NCI-H2171 (cell line): ENCODE measurements at regions not wholly inside any gene's neighbourhood (a gene's known extent, or its start where the extent isn't known, plus 50 kb on each side); places are given as distances from the start of the nearest gene placed in this dataset.
"Not testable (repeated sequence)": the region's sequence is repeated elsewhere in the genome, so short reads cannot be mapped to it uniquely, and the experiment has no call there.

Experiments
- DNase-seq: peaks from one replicate; lab custom pipeline; 2025; lab: John Stamatoyannopoulos, UW

DNA sequence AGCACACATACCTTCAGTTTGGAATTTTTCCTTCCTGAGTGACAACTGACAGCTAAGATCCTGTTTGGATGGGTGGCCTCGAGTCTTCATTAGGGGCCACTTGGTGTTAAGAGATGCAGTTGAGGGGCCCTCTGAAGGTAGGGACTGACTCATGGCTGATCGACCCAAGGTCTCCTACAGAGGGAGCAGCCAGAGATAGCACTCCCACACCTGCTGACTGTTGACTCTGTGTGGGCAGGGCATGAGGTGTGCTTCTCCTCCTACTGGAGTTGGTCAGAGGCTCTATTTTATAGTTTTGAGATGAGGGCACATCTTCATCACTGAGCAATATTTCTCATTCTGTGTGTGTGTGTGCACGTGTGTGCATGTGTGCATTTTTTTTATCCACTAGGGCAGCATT lies 378.8 kb upstream of the PODXL start:
- no peak for DNase-seq

DNA sequence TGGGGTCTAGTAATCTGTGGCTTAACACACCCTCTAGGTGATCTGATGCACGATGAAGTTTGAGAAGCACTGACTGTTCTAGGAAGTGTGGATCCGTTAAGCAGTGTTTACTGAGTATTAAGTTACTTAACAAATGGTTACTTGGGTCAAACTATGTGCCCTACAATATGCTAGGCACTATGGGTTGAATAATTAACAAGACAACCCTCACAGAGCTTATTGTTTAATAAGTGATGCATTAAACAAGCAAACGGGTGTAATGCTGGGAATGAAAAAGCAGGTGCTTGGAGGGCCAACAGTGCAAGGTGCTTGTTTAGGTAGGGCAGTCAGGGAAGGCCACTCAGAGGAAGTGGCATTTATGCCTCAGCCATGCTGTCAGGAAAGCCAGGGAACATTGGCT lies 378.0 kb upstream of the PODXL start:
- no peak for DNase-seq

DNA sequence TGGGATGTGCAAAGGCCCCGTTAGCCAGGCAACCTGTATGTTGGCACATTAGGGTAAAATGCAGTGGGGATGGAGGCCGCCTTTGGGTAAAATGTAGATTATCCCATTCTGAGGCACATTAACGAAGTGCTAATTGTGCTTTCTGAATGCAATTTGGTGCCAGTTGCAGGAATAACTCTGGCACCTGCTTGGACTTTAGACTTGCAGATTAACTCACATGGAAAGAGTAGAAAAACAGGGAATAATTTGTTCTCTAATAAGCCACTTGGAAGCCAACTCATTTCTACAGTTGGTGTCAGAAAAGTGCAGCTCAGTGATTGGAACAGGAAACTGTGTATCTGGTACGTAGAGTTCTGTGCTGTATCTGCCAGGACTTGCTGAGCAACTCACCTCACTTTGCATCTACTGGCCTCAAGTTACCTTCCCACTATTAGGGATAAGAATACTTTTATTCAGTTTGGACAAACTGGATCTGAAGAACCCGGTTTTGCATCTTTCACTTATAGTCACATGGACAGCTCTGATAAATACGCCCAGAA lies 377.4 kb upstream of the PODXL start:
- DNase-seq = no peak

DNA sequence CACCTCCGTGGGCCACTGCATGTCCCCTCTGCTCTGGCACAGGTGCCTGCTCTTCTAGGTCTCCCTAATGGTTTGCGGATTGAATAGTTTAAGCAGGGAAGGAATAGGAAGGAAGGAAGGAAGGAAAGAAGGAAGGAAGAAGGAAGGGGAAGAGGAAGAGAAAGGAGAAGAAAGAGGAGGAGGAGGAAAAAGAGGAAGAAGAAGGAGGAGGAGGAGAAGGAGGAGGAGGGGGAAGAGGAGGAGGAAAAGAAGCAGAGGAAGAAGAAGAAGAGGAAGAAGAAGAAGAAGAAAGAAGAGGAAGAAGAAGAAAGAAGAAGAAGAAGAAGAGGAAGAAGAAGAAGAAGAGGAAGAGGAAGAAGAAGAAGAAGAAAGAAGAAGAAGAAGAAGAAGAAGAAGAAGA lies 376.8 kb upstream of the PODXL start:
- not testable (repeated sequence) for DNase-seq

DNA sequence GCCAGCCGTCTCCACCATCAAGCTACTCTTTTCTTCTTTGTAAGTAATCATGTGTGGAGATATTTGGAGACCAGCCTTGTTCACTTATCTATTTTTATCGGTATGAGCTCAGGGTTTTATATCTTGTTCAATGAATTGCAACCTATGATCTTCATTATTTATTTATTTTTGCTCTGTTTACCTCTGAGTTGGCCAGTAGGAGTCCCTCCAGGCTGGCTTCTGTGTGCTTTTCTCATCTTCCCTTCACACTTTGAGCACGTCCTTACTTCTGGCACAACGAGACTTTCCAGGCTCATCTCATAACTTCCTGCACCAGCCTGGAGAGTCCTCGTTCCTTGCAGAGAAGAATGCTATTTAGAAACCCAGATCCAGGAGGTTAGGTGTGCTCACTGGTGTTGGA lies 375.8 kb upstream of the PODXL start:
- no peak for DNase-seq

DNA sequence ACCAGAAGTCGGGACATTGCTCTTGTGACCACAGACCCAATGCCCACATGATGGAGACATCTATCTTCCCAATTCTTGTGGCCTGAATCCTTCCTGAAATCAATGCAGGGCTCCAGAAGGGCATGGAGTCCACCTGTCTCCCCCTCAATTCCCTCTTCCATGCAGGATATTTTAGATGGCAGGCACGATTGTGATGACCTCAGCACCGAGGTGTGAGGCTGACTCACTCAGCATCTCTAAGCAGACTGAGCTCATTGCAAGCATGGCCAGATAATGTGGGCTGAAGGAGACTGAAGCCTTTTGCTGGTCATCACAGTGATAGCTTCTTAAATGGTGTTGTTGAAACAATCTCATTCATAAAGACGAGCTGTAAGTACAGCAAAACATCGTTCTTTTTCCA lies 374.9 kb upstream of the PODXL start:
- DNase-seq = no peak

DNA sequence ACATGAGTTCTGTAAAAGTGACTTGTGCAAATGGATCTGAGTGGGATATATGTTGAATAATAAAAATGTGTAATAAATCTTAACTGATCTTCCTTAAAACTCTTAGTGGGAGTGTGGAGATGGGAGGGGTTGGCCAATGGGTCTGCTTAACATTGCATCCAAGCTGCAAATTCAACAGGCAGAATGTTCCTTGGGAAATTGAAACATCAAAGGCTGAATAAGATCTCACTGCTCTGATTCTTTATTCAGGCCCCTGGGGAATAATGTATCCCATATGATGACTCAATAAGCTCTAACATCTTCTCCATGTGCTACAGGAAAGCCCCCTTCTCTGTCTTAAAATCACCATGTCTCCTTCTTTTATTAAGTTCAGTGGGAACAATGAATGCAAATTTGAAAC lies 373.2 kb upstream of the PODXL start:
- DNase-seq = no peak

DNA sequence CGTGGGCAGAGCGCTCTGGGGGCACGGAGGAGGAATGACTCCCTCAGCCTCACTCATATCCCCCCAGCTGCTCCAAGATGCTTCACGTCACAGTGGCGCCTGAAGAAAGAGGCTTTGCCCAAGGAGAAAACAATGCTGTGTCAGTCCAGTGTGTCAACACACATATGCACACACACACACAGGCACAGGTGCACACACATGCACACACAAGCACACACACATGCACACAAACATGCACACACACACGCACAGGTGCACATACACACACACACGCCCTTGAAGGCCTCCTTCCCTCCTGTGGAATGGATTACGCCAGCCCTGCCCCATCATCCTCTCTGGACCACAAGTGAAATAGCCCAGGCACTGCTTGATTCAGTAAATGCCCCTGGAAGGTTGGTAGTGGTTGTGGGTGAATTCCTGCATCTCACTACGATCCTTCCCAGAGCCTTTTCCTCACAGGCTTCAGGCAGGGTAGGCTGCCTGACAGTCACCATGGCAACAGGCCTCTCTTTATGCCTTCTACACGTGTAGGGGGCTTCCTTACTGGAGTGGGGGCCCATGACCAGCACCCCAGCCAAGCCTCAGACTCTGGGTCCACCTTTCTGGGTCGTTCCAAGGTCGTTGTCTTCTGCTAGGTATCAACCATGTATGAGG lies 371.5 kb upstream of the PODXL start:
- DNase-seq = no peak

DNA sequence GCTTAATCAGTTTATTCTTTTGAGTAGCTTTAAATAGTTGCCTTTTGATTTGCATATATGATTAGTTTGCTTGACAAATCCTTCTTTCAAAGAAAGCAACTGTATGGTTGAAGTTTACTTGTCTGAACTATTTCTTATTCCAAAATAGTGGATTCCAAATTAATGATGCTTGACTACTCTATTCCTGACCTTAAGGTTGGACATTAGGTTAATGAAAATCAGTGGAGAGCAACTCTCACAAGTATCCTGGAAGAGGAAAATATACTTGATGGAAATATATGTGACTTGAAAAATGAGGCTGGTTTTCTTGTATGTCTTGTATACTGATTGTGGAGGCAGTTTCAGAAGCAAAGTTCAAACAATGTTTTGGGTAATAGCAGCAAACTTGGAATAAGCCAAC lies 369.2 kb upstream of the PODXL start:
- no peak for DNase-seq

DNA sequence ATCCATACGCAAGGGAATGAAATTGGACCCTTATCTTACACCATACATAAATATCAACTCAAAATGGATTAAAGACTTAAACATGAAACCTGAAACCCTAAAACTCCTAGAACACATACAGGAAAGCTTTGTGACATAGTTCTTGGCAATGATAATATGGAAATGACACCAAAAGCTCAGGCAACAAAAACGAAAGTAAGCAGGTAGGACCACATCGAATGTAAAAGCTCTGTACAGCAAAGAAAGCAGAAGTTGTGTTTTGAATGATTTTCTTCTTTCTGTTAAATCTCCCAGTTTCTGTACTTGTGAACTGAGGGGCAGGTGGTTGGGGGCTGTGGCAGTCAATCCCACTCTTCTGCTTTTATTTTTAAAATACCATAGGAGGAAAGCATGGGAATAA lies 368.4 kb upstream of the PODXL start:
- DNase-seq = no peak

DNA sequence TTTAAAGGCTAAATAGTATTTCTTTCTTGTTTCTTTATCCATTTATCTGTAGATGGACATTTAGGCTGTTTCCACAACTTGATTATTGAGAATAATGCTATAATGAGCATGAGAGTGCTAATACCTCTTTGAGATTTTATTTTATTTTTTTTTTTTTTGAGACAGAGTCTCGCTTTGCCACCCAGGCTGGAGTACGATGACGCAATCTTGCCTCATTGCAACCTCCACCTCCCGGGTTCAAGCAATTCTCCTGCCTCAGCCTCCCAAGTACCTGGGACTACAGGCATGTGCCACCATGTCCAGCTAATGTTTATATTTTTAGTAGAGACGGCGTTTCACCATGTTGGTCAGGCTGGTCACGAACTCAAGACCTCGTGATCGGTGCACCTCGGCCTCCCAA lies 366.5 kb upstream of the PODXL start:
- DNase-seq = not testable (repeated sequence)

DNA sequence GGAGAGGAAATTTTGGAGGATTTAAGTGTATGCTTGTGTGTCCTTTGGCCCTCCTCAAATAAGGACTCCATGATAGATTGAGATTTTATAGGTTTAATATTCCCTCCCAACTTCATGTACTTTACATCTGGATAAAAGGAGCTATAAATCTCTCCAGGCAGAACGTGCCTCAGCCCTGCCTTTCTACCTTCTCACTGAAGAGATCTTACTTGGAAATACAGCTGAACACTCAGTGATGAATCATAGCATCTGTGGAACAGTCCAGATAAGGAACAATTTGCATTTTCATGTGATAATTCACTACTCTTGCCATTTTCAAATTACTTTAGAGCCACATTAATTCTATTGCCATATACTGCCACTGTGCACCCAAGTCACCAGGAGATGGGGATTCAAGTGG lies 364.6 kb upstream of the PODXL start:
- DNase-seq = no peak

DNA sequence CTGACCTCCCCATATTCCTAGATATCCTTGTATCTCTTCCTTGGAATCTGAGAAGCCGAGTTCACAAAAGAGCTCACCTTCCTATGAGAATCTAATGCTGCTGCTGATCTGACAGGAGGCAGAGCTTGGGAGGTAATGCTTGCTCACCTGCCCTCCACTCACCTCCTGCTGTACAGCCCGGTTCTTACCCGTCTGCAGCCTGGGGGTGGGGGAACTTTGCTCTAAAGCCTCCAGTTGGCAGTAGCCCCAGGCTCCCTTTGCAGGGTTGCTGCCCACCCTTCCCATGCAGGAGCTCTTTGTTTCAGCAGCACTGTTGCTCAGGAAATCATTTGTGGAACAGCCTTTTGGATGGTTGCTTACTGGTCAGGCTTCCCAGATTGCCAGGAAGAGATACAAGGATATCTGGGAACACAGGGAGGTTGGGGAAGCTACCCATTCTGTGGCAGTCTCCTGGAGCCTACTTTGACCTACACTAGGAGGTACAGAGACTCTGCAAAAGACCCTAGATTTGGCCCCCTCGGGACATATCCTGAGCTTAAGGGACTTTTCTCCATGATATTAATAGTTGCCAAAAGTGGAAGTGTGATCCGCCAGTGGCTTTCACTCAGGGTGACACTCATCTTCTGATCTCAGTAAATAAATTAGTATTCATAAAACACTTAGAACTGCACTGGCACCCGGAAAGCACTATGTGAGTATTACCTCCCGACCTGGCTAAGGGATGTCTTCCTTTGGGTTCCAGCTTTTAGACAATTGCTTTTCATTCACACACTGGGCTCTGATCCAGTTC lies 363.7 kb upstream of the PODXL start:
- DNase-seq = no peak

DNA sequence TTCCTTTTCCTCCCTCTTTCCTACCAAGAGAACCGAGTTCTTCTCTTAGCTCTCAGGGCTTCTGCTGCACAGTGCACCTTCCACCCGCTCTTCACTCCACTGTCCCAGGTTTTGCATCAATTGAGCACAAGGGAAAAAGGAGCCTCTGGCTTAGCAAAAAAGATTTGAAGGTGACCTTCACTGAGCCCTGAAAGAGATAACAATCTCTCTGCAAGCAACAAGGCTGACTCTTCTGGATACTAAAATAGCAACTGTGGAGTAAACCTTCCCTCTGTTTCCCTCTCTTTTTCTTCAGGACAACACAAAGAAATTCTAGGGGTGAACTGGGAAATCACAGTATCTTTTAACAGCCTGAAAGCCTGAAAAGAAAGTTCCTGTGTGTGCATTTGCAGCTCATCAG lies 354.7 kb upstream of the PODXL start:
- DNase-seq = no peak

DNA sequence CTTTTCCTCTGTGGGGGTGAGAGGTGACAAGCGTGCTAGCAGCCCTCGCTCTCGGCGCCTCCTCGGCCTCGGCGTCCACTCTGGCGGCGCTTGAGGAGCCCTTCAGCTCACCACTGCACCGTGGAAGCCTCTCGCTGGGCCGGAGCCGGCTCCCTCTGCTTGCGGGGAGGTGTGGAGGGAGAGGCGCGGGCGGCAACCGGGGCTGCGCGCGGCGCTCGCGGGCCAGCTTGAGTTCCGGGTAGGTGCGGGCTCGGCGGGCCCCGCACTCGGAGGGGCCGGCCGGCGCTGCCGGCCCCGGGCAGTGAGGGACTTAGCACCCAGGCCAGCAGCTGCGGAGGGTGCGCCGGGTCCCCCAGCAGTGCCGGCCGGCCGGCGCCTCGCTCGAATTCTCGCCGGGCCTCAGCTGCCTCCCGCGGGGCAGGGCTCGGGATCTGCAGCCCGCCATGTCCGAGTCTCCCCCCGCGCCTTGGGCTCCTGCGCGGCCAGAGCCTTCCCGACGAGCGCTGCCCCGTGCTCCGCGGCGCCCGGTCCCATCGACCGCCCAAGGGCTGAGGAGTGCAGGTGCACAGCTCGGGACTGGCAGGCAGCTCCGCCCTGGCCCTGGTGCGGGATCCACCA lies 352.8 kb upstream of the PODXL start:
- no peak for DNase-seq

DNA sequence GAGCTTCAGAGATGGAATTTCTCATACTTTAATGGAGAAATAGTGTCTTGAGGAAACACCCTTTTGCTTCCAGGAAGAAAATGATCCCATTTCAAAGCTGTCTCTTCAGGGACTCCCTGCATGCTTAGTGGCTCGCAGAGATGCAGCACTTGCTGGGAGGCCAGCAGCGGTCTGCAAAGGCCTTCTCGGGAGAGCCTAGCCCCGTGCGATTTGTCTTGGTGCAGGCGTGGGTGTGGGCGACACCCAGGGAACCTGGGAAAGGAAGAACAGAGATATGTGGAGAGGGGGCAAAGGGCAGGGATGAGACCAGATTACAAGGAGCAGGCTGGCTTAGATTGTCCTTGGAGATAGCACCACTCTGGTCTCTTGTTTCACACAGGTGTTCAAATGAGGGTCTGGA lies 352.3 kb upstream of the PODXL start:
- no peak for DNase-seq

DNA sequence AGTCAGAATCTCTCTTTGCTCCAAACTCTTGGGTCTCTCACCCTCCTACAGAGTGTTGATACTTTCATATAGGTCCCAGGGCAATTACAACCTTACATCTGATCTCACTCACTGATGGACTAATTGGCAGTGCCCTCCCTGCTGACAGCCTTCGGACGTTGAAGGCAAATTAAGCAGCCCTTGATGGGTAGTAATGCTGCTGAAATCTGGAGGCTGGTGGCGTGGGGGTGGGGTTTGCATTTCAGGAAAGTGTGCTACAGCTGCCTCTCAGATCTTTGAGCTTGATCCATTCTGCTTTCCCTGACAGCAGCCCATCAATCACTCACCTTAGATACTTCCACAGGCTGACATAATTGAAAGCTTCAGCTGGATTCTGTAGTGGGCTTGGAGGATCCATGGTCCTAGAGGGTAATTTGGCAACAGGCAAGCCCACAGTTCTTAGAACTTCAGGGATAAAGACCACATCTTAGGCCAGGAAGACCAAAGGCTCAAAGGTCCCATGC lies 349.1 kb upstream of the PODXL start:
- DNase-seq = no peak

DNA sequence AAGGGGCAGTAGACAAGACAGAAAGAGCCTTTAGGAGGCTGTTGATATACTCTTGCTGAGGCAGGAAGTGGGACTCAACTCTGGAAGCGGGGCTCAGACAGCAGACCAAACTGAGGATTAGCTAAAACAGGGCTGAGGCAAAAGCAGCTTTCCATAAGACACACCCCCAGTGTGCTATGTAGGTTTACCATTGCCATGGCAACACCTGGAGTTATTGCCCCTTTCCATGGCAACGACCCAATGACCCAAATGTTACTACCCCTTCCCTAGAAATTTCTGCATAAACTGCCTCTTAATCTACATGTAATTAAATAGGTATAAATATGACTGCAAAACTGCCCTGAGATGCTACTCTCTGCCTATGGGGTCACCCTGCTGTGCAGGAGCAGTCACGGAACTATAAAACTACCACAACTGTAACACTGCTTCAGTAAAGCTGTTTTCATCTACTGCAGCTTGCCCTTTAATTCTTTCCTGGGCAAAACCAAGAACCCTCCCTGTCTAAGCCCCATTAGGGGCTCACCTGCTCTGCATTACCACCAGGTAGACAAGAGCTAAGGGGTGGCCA lies 348.4 kb upstream of the PODXL start:
- DNase-seq = no peak

DNA sequence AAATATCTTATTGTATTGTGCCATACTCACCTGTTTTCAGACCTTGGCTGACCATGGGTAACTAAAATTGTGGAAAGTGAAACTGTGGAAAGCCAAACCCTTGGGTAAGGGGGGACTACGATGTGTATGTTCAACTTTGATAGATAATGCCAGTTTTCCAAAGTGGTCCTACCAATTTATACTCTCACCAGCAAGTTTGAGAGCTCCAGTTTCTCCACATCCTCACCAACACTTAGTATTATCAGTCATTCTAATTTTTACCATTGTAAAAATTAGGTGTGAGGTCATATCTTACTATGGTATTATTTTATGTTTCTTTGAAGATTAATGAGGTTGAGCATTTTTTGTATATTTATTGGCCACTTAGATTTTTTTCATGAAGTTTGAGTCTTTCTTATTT lies 346.9 kb upstream of the PODXL start:
- no peak for DNase-seq

DNA sequence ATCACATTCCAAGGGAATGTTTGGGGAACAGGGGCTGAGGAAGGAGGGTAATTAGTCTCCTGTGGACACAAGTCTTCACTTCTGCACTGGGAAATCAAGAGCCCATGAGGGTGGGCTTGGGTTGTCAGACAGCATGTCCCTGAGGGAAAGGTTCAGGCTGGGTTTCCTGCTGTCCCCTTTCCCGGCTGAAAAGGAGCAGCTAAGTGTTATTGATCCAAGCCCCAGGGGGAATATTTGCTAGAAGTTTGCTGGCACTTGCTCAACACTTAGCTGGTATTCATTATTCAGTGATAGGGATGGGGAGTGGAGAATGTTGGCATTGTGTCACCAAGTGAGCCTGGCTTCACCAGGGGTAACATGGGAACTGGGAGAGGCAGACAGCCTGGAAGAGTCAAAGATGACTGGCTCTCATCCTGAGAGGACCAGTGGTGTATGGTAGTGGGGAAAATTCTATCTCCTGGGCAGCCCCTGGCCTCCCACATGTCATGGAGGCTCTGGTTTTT lies 344.4 kb upstream of the PODXL start:
- DNase-seq = no peak

DNA sequence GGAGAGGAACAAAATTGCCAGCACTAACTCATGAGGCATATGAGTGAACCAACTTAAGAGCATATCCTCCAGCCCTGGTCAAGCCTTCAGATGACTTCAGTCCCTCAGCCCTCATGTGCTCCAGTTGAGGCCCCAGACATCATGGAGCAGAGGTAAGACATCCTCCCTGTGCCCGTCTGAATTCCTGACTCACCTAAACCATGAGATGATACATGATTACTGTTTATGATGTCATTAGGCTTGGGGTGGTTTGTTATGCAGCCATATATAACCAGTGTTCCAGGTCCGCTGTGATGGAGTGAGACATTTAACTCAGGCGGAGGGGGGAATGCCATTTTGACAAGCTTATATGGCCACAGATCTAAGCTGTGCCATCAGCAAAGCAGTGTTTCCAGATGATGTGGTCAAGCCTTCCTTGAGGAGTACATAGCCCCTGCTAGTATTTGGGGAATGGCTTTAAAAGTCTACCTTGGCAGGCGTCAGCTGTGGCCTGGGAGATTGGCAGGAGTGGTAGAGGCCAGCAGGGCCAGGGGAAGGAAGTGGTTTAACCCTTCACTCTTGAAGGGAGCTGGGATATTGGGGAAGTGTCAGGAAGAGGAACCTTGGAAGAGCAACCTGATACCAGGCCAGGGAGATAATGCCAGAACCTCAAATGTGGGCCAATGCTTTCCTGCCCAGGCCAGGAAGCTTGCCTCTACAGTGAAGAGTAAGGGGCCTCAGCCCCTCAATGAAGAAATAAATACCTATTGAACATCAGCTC lies 343.0 kb upstream of the PODXL start:
- no peak for DNase-seq

DNA sequence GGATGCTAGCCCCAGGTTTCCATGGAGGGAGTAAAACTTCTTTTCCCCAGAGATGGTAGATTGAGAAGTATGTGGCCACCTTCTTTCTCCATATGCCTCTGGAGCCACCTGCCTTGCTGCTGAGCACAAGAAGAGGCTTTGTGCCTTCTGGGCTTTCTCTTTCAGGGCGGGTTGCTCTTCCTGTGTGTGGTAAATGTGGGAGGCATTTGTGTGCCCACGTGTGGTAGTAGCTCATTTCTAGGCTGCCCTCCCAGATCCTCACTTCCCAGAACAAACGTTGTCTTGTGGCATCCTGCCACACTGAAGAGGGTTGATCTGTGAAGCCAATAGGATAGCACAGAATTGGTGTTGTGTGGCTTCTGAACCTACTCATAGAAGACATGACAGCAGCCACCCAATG lies 342.0 kb upstream of the PODXL start:
- DNase-seq = no peak
